GM21390 (cell line): ENCODE measurements at regions not wholly inside any gene's neighbourhood (a gene's known extent, or its start where the extent isn't known, plus 50 kb on each side); places are given as distances from the start of the nearest gene placed in this dataset.
A peak's percentile ranks its signal among the peaks of the same experiment; 100 is the strongest.

Experiments
- ATAC-seq: cut with Tn5 transposase; IDR thresholded peaks from one replicate; pipeline ENCODE4 v1.9.1; 2021; ENCODE audit not compliant: unreplicated experiment

DNA sequence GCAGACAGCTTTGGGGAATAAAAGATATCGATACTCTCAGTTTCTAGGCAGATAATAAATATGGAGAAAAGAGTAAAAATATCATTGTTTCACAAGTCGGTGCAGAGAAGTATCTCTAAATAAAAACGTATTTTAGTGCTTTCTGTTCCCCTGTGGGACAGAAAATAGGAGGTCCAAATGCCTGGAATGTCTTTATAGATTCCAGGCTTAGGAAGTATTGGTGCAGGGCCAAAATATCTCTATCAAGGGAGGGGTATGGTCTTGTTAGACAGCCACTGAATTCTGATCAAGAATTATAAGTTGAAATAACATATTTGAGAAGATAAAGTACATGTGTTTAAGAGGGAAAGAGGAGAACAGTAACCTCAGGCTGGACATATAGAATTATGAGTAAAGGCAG lies 596.4 kb downstream of the PCDH18 start:
- ATAC-seq = no peak

DNA sequence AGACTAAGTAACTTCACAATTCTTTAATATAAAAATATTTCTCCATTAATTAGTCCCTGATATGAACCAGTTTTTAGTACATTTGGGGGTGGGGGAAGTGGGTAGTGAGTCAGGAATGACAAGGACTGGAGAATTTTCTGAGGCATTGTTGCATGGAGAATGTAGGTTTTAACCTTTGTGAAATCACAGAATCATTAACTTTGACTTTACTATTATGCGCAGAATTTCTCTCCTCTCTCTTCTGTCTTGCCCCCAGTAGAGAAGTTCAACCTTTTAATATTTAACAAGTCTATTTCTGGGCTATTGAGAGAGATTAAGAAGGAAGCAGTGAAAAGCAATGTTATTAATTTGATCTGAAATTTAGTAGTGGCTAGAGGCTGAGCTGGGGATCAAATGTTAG lies 597.0 kb downstream of the PCDH18 start:
- ATAC-seq = no peak

GRCh38 chr4:136934601-136935000 lies 597.7 kb downstream of the PCDH18 start:
- ATAC-seq = no peak

DNA sequence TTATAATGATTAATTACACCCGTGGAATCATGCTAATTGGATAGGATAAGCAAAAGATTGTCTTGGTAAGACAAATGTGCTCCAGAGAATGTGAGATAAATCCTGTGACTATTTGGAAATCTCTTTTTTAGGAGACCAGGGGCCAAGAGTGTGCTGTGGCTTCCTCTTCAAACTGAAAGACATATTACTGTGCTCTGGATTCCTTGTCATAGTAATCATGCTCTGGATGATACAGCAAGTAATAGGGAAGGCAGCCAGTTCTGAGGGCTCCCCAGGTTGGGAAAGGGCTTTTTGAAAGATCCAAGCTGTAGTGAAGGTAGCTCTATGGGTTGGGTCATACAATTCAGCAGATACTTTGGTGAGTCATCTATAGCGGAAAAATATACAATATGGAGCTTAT lies 600.5 kb downstream of the PCDH18 start:
- ATAC-seq = no peak

- ATAC-seq = no peak
These were observed 603.3 kb downstream of the PCDH18 start for GRCh38 chr4:136928957-136929411.

GRCh38 chr4:136927172-136927571 lies 605.1 kb downstream of the PCDH18 start:
- no peak for ATAC-seq

GRCh38 chr4:136925203-136925602 lies 607.1 kb downstream of the PCDH18 start:
- ATAC-seq = no peak

- no peak for ATAC-seq
These were observed 610.2 kb downstream of the PCDH18 start for GRCh38 chr4:136922066-136922465.

GRCh38 chr4:136920092-136920881 lies 612.0 kb downstream of the PCDH18 start:
- ATAC-seq = no peak

GRCh38 chr4:136918772-136919171 lies 613.5 kb downstream of the PCDH18 start:
- no peak for ATAC-seq

GRCh38 chr4:136917312-136918110 lies 614.8 kb downstream of the PCDH18 start:
- no peak for ATAC-seq

DNA sequence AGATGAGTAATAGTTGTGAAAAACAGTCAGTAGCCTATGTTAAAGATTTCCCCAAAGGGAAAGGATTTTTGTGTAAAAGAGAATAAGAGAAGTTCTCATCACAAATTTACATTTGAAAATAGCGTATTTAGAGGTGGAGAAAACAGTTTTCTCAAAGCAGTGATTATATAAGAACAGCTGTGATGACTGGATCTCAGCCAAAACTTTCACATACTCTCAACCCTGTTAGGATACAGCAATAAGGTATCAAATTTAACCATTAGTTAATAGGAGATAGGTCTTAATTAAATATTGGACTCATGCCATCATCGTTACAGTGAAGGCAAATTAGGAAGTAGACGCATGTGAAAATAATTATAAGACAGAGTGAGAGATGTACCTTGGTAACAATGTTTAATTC lies 622.7 kb downstream of the PCDH18 start:
- no peak for ATAC-seq

DNA sequence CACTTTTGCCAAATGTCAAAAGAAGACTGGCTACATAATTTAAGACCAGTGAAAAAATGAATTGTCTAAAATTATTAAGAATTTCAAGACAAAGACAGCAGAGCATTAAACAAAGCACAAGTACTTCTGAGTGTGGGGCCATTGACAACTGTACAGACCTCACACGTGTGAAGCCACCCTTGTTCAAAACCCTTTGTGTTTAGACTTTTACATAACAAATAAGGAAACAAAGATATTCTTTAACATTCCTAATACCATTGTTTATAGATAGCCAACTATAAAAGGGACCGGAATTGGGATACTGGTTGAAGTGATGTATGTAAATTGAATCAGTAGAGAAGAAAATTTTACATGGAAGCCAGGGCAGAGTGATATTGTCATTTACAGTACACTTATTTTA lies 624.2 kb downstream of the PCDH18 start:
- ATAC-seq = no peak

DNA sequence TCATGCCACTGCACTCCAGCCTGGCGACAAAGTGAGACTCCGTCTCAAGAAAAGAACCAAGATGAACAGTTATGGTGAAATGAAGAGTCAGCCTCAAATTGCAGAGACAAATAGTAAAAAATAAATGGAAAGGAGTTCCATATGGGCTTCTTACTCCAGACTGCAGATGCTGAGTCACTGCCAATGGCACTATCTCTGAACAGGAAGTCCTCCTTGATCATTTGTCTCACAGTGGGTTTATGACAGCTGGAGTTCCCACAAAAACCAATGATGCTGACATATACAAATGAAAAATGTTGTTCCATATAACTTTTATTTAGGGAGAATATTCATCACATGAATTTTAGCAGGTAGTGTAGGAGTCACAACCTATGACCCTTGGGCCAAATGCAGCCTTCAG lies 631.6 kb downstream of the PCDH18 start:
- ATAC-seq = no peak

DNA sequence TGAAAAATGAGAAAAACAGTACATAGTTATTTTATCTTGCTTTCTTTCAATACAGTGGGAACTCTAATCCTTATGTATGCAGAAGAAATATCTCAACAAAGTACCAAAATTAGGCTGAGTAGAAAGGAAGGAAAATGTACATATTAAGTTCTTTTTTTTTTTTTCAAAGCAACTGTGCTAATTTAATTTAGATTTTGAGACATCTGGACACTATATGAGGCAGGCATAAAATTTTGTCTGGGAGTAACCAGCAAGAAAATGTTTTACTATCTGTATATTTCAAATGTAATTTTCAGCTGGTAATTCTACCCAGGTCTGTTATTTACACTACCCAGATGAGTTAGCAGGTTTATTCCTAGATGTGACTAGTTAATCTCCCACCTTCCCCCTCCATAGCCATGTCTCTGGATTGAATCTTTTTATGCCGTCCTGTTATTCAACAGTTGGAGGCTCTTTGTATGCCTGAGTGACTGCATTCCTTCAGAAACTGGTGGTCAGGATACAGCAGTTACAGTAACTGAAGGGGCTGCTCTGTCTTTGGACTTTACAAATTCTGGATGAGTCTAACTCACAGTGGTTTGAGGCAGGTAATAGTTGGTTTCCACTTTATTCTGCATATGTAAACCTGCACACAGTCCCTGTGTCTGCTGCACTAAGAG lies 633.6 kb downstream of the PCDH18 start:
- ATAC-seq = no peak

DNA sequence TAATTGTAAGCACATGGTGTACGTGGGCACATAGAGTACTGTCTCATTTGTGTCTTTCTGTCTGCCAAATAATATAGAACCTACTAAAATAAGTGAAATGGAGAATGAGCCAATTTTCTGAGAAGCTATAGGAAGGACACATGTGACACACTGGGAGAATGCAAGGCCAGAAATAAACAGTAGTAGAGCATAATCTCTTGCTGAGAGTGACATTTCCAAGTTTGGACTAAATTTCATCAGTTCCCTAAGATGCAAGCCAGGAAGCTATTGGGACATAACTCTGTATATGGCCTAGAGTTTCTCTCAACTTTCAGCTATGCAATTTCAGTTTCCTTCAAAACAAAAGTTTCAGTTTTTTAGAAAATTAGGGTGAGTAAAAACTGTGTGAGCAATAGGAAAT lies 638.7 kb downstream of the PCDH18 start:
- ATAC-seq = no peak

GRCh38 chr4:136881666-136882065 lies 650.6 kb downstream of the PCDH18 start:
- no peak for ATAC-seq

GRCh38 chr4:136873555-136873954 lies 658.7 kb downstream of the PCDH18 start:
- ATAC-seq = no peak

- ATAC-seq = no peak
These were observed 664.8 kb downstream of the PCDH18 start for GRCh38 chr4:136867465-136867864.

DNA sequence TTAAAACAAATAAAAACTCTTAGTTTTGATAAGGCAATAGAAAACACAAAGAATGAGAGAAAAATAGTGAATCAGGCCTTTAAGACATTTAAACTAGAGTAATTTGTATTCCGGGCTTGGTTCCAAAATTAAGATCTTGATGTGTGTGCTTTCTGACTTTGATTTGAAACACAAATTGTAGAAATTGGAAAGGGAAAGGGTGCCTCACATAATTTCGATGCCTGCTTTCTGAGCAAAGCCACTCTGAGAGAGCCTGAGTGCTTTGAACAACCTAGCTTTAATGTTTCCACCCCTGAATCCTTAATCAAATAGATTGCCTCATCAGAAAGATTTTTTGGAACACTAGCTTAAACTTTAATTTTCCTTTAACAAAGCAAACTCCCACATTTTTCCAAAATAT lies 666.8 kb downstream of the PCDH18 start:
- no peak for ATAC-seq

- ATAC-seq = peak; percentile 92
These were observed 667.6 kb downstream of the PCDH18 start for GRCh38 chr4:136864604-136865185.
